HL-60 (cell line): ENCODE measurements at regions not wholly inside any gene's neighbourhood (a gene's known extent, or its start where the extent isn't known, plus 50 kb on each side); places are given as distances from the start of the nearest gene placed in this dataset.

Experiments used
- CTCF ChIP-seq: IDR thresholded peaks from one replicate; pipeline ENCODE4 v1.5.1; 2011; ENCODE audit warnings: low read length, control low read depth, inconsistent platforms; ENCODE audit not compliant: insufficient read depth
- GABPA ChIP-seq: IDR thresholded peaks from 2 replicates; pipeline ENCODE4 v1.6.1; 2012; ENCODE audit warnings: low read depth
- POLR2AphosphoS5 ChIP-seq: IDR thresholded peaks from 2 replicates; pipeline ENCODE4 v1.6.1; 2012; ENCODE audit warnings: low read depth
- REST ChIP-seq: IDR thresholded peaks from 2 replicates; pipeline ENCODE4 v1.6.1; 2012; ENCODE audit warnings: low read depth; ENCODE audit not compliant: insufficient replicate concordance
- SPI1 ChIP-seq: IDR thresholded peaks from 2 replicates; pipeline ENCODE4 v1.6.1; 2012; ENCODE audit warnings: low read depth, mild to moderate bottlenecking, borderline replicate concordance

DNA sequence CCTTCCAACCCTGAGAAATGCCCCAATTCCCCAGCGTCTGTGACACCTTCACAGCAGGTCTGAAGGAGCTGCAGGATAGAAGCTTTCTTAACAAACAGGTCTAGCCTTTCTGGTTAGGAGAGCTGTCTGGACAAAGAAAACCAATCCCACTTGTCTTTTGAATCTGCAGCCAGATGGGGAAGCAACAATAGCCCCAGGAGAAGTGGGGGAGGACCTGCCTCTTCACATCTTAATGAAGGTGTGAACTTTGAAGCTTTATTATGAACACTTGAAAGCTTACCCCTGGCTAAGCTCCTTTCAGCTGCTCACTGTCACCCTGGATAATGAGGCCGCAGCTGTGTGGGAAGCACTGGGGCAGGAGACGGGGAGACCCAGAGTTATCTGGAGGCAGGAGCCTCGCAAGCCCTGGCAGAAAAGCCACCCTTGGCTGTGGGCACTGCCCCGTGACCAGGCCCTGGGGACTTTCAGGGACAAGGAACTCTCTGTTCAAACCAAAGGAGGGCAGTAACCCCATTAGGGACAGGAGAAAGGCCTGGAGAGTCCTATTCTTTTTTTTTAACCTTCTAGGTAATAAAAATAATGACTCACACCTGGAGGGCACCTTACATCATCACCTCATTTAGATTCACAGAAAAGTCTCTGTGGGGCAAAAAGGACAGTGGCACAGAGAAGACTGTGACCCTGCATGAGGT, 151.8 kb upstream of the RAD23B start:
- no peak for TF ChIP-seq CTCF
- no peak for TF ChIP-seq POLR2AphosphoS5
- no peak for TF ChIP-seq REST
- TF ChIP-seq GABPA, result no peak
- TF ChIP-seq SPI1, result no peak
